Testis (tissue), 2 donors: ENCODE measurements at regions not wholly inside any gene's neighbourhood (a gene's known extent, or its start where the extent isn't known, plus 50 kb on each side); places are given as distances from the start of the nearest gene placed in this dataset.

ENCODE experiments used
- CTCF ChIP-seq, 3 experiments: fragments of 450-650 bp in 2 of 3; fragments of 200-600 bp in 1 of 3; sonication (generic) in 1 of 3; IDR thresholded peaks; one replicate each; pipeline ENCODE4 v1.5.1; 2016 to 2019; ENCODE audit warnings: antibody characterized with exemption in 3 of 3, mild to moderate bottlenecking in 2 of 3, moderate library complexity in 1 of 3
- POLR2A ChIP-seq: fragments of 450-650 bp; IDR thresholded peaks from one replicate; pipeline ENCODE4 v1.6.1; 2017; ENCODE audit warnings: antibody characterized with exemption, mild to moderate bottlenecking, moderate library complexity

DNA sequence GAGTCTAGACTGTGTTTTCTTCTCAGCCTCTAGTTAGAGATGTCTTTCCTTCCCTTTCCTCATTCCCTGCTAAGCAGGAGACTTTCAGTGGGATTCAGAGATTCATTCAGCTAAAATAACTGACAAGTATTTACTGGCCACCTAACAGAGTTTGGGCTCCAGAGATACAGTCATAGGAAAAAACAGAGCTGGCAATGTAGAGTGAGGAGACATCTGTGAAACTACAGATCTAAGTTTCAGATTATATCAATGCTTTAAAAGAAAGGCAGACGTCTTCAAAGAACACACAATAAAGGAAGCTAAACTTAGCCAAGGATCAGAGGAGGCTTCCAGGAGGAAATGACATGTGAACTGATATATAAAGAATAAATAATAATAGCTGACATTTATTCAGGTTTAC, 355.6 kb upstream of the DDI1 start:
- TF ChIP-seq CTCF (IDR thresholded peaks at IDR 0.05) (no peak), POLR2A (no peak)
